ENCODE measurements at regions not wholly inside any gene's neighbourhood (a gene's known extent, or its start where the extent isn't known, plus 50 kb on each side); places are given as distances from the start of the nearest gene placed in this dataset.

DNA sequence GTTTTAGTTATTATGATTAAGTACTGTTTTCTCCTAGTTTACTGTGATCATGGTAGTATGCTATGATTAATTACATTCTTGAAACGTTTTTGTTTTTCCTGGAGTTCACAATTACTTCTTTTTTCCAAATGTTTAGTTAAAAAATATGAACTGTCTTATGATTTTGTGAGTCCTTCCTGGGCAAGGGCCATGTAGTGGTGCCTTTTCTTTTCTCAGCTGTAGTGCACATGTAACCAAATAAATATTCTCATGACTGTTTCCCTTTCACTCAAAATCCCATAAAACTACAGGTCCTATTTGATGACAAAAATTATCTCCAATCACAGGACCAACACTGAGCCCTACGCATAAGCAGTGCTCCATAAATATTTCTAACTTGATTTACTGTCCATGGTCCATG is 118.9 kb upstream of the EGR2 start:
- no peak for TF ChIP-seq EZH2 (IDR thresholded peaks at IDR 0.05; ENCODE audit: low read length)
- TF ChIP-seq, protein P1, sequence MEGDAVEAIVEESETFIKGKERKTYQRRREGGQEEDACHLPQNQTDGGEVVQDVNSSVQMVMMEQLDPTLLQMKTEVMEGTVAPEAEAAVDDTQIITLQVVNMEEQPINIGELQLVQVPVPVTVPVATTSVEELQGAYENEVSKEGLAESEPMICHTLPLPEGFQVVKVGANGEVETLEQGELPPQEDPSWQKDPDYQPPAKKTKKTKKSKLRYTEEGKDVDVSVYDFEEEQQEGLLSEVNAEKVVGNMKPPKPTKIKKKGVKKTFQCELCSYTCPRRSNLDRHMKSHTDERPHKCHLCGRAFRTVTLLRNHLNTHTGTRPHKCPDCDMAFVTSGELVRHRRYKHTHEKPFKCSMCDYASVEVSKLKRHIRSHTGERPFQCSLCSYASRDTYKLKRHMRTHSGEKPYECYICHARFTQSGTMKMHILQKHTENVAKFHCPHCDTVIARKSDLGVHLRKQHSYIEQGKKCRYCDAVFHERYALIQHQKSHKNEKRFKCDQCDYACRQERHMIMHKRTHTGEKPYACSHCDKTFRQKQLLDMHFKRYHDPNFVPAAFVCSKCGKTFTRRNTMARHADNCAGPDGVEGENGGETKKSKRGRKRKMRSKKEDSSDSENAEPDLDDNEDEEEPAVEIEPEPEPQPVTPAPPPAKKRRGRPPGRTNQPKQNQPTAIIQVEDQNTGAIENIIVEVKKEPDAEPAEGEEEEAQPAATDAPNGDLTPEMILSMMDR (optimal IDR thresholded peaks at IDR 0.05 in 1 of 3, IDR thresholded peaks at IDR 0.05 in 1 of 3, conservative IDR thresholded peaks at IDR 0.05 in 1 of 3; ENCODE audit: extremely low read depth in 1 of 3, insufficient read depth in 2 of 3, low read length in 3 of 3): no peak

Data from keratinocyte (primary cell).